PC-9 (cell line): ENCODE measurements at regions not wholly inside any gene's neighbourhood (a gene's known extent, or its start where the extent isn't known, plus 50 kb on each side); places are given as distances from the start of the nearest gene placed in this dataset.

Experiments
- BruUV-seq: library from RNA; stranded (reverse); fragments of 400-500 nt; replicated peaks from 2 replicates; lab custom pipeline; 2021; lab: Mats Ljungman, UMichigan
- CTCF ChIA-PET: fragments of 300-600 bp; sonication (Branson Sonifier 250); formaldehyde crosslinking; loops from one replicate; lab custom pipeline; 2022; ENCODE audit warnings: antibody characterized with exemption; lab: Charles Lee
- POLR2A ChIA-PET: fragments of 300-600 bp; sonication (Branson Sonifier 250); formaldehyde crosslinking; loops from one replicate; lab custom pipeline; 2022; ENCODE audit warnings: antibody characterized with exemption; ENCODE audit not compliant: unreplicated experiment; lab: Charles Lee
- DNase-seq, 2 experiments: peaks; one replicate each; pipeline versions ENCODE4 v3.0.0 to v3.0.0-alpha.2; 2015 to 2022; ENCODE audit warnings: mixed read lengths in 1 of 2
- H2AFZ ChIP-seq: fragments of 200-600 bp; sonication (generic); 2 replicates; pipeline ENCODE4 v1.8.1; 2017; ENCODE audit warnings: antibody characterized with exemption
- H3F3A ChIP-seq: fragments of 200-600 bp; sonication (generic); 2 replicates; pipeline ENCODE4 v1.8.1; 2017; ENCODE audit warnings: antibody characterized with exemption, mild to moderate bottlenecking, low read depth; ENCODE audit not compliant: insufficient read depth
- H3K27ac ChIP-seq: fragments of 200-600 bp; sonication (generic); 2 replicates; pipeline ENCODE4 v1.6.1; 2016; ENCODE audit warnings: mixed run types
- H3K27me3 ChIP-seq: fragments of 200-600 bp; sonication (generic); 2 replicates; pipeline ENCODE4 v1.6.1; 2016; ENCODE audit warnings: low read depth, mixed run types; ENCODE audit not compliant: insufficient read depth
- H3K36me3 ChIP-seq: fragments of 200-600 bp; sonication (generic); 2 replicates; pipeline ENCODE4 v1.6.1; 2016; ENCODE audit warnings: low read depth, mixed run types
- H3K4me1 ChIP-seq: fragments of 200-600 bp; sonication (generic); replicated peaks from 2 replicates; pipeline ENCODE4 v1.6.1; 2016; ENCODE audit warnings: mixed run types; ENCODE audit not compliant: insufficient read depth
- H3K4me2 ChIP-seq: fragments of 200-600 bp; sonication (generic); 2 replicates; pipeline ENCODE4 v1.6.1; 2017; ENCODE audit warnings: mixed run types
- H3K4me3 ChIP-seq: fragments of 200-600 bp; sonication (generic); 2 replicates; pipeline ENCODE4 v1.6.1; 2016; ENCODE audit warnings: mixed run types
- H3K79me2 ChIP-seq: fragments of 200-600 bp; sonication (generic); 2 replicates; pipeline ENCODE4 v1.6.1; 2017; ENCODE audit warnings: low read depth, mixed run types
- H3K9me2 ChIP-seq: fragments of 200-600 bp; sonication (generic); 2 replicates; pipeline ENCODE4 v1.8.1; 2017; ENCODE audit warnings: mild to moderate bottlenecking; ENCODE audit not compliant: insufficient read depth
- H3K9me3 ChIP-seq: fragments of 200-600 bp; sonication (generic); 2 replicates; pipeline ENCODE4 v1.8.1; 2016; ENCODE audit warnings: low read depth; ENCODE audit not compliant: insufficient read depth
- H4K20me1 ChIP-seq: fragments of 200-600 bp; sonication (generic); 2 replicates; pipeline ENCODE4 v1.8.1; 2017; ENCODE audit not compliant: insufficient read depth
- EZH2 ChIP-seq: fragments of 200-600 bp; sonication (generic); IDR thresholded peaks from 2 replicates; pipeline ENCODE4 v1.8.0; 2017; ENCODE audit warnings: antibody characterized with exemption, low read depth
- intact Hi-C: fragments of 100-400 bp; cut with micrococcal nuclease; formaldehyde crosslinking; loops from one replicate; pipeline ENCODE4 v1.10.0; 2022; ENCODE audit not compliant: unreplicated experiment
- TF ChIP-seq, protein P1 (sequence below): fragments of 200-600 bp; sonication (generic); conservative IDR thresholded peaks from 2 replicates; pipeline ENCODE4 v1.6.1; 2017; ENCODE audit warnings: mixed run types, antibody characterized with exemption, mild to moderate bottlenecking, moderate library complexity

DNA sequence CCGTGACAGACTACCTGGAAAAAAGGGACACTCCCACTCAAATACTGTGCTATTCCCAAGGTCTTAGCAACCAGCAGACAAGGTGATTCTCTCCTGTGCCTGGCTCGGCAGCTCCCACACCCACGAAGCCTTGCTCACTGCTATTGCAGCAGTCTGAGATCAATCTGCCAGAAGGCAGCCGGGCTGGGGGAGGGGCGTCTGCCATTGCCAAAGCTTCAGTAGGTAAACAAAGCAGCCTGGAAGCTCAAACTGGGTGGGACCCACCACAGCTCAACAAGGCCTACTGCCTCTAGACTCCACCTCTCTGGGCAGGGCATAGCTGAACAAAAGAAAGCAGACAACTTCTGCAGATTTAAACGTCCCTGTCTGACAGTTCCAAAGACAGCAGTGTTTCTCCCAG lies 128.4 kb upstream of the SETMAR start:
- H2AFZ ChIP-seq = no peak overlapping the region
- H3K9me3 ChIP-seq = no peaks in the 10 kb centered on the region
- H4K20me1 ChIP-seq = no peaks in the 10 kb centered on the region
- intact Hi-C loops = no loop called here
- ChIA-PET POLR2A (no interaction called here), CTCF (no interaction called here)
- H3K79me2 ChIP-seq = no peaks in the 10 kb centered on the region
- no peak overlapping the region for H3K27ac ChIP-seq
- no peaks in the 10 kb centered on the region for H3K9me2 ChIP-seq
- TF ChIP-seq EZH2 = no peak
- TF ChIP-seq, protein P1, sequence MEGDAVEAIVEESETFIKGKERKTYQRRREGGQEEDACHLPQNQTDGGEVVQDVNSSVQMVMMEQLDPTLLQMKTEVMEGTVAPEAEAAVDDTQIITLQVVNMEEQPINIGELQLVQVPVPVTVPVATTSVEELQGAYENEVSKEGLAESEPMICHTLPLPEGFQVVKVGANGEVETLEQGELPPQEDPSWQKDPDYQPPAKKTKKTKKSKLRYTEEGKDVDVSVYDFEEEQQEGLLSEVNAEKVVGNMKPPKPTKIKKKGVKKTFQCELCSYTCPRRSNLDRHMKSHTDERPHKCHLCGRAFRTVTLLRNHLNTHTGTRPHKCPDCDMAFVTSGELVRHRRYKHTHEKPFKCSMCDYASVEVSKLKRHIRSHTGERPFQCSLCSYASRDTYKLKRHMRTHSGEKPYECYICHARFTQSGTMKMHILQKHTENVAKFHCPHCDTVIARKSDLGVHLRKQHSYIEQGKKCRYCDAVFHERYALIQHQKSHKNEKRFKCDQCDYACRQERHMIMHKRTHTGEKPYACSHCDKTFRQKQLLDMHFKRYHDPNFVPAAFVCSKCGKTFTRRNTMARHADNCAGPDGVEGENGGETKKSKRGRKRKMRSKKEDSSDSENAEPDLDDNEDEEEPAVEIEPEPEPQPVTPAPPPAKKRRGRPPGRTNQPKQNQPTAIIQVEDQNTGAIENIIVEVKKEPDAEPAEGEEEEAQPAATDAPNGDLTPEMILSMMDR = no peak
- no peak overlapping the region for H3K4me3 ChIP-seq
- no peaks in the 10 kb centered on the region for H3F3A ChIP-seq
- no peak overlapping the region for H3K4me2 ChIP-seq
- no peaks in the 10 kb centered on the region for H3K36me3 ChIP-seq
- BruUV-seq = no TSS peak
- DNase-seq = peak in 1 of 2 experiments; percentile 2
- no peaks in the 10 kb centered on the region for H3K27me3 ChIP-seq
- no peaks in the 10 kb centered on the region for H3K4me1 ChIP-seq

DNA sequence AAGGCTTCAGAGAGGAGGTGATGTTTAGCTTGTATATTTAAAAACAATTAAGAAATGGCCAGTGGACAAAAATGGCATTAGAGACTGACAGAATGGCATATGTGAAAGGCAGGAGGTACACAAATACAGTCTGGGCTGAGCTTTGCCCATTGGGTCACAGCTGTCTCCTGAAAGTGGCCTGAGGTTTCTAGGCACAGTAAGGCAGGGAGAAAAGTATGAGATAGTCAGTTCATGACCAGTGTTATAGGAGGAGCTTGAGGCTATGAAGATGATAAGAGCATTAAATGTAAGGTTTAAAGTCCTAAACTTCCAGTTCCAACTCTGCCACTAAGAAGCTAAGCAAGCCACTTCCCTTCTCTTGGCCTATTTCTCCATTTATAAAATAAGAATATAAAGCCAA lies 111.2 kb upstream of the SETMAR start:
- H3K27me3 ChIP-seq = no peaks in the 10 kb centered on the region
- H3K4me3 ChIP-seq = no peak overlapping the region
- H3F3A ChIP-seq = no peaks in the 10 kb centered on the region
- no TSS peak for BruUV-seq
- H3K9me3 ChIP-seq = no peaks in the 10 kb centered on the region
- H3K36me3 ChIP-seq = no peaks in the 10 kb centered on the region
- no peak overlapping the region for H3K27ac ChIP-seq
- no peak for DNase-seq
- H3K4me1 ChIP-seq = no peaks in the 10 kb centered on the region
- POLR2A ChIA-PET = no interaction called here
- intact Hi-C loops = no loop called here
- no peaks in the 10 kb centered on the region for H3K79me2 ChIP-seq
- CTCF ChIA-PET = no interaction called here
- TF ChIP-seq EZH2 = no peak
- TF ChIP-seq, protein P1 = no peak
- H2AFZ ChIP-seq = no peak overlapping the region
- H4K20me1 ChIP-seq = no peaks in the 10 kb centered on the region
- H3K4me2 ChIP-seq = no peak overlapping the region
- H3K9me2 ChIP-seq = no peaks in the 10 kb centered on the region

DNA sequence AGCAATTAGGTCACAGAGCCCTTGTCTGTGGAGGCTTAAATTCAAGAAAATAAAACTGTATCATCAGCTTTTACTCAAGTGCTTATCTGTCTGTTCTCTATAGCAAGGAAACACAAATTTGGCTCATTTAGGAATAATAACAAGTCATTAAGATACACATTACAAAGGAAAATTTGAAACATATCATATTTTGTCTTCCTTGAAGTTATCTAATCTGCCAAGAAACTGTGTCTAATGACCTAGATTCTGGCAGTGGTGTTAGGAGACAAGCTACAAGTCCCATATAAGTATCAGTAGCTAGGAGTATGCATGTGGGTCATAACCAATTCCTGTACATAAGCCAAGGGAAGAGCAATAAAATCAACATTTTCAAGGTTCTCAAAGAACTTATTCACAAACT lies 108.2 kb upstream of the SETMAR start:
- intact Hi-C loops = no loop called here
- POLR2A ChIA-PET = no interaction called here
- Histone ChIP-seq H3K27me3 (no peaks in the 10 kb centered on the region), H3K4me3 (no peak overlapping the region), H3K4me2 (no peak overlapping the region), H3K36me3 (no peaks in the 10 kb centered on the region), H3K27ac (no peak overlapping the region), H4K20me1 (no peaks in the 10 kb centered on the region), H3K79me2 (no peaks in the 10 kb centered on the region), H2AFZ (no peak overlapping the region), H3K9me3 (no peaks in the 10 kb centered on the region), H3F3A (no peaks in the 10 kb centered on the region), H3K9me2 (no peaks in the 10 kb centered on the region), H3K4me1 (no peaks in the 10 kb centered on the region)
- no TSS peak for BruUV-seq
- no peak for DNase-seq
- CTCF ChIA-PET = no interaction called here
- TF ChIP-seq, protein P1 = no peak
- no peak for TF ChIP-seq EZH2
